Motor neuron (in vitro differentiated cells): ENCODE measurements at regions not wholly inside any gene's neighbourhood (a gene's known extent, or its start where the extent isn't known, plus 50 kb on each side); places are given as distances from the start of the nearest gene placed in this dataset.

Experiments
- ATAC-seq, 8 experiments: fragments of 200-7000 bp; cut with Tn5 transposase; replicated peaks in 6 of 8; 2 replicates each; pipeline ENCODE4 v1.8.0; 2021; ENCODE audit warnings: mild to moderate bottlenecking in 8 of 8, moderate library complexity in 8 of 8
- H3K27ac ChIP-seq, 2 donors: fragments of 250-450 bp; sonication (Bioruptor Pico); 2 replicates each; pipeline ENCODE4 v1.9.0; 2021; ENCODE audit warnings: antibody characterized with exemption in 2 of 2, mild to moderate bottlenecking in 2 of 2, moderate library complexity in 1 of 2
- H3K4me1 ChIP-seq, 2 donors: fragments of 250-450 bp; sonication (Bioruptor Pico); replicated peaks in 1 of 2; 2 replicates each; pipeline ENCODE4 v1.6.1; 2021; ENCODE audit warnings: antibody characterized with exemption in 2 of 2, mild to moderate bottlenecking in 2 of 2, moderate library complexity in 1 of 2
- H3K4me3 ChIP-seq, 5 donors: fragments of 250-450 bp; sonication (Bioruptor Pico); 2 replicates each; pipeline ENCODE4 v1.9.0; 2021; ENCODE audit warnings: antibody characterized with exemption in 5 of 5, mild to moderate bottlenecking in 5 of 5, moderate library complexity in 4 of 5
- WGBS, 10 experiments: fragments of 450-650 bp; shearing (Covaris generic); methylation state at CpG; one replicate each; pipeline ENCODE4 v1.0.0; 2022; 5-methylcytosine and 5-hydroxymethylcytosine counted together
- in situ Hi-C, 9 experiments: fragments of 400-800 bp; cut with MboI; loops; one replicate each; pipeline ENCODE4 v1.15.0; 2021; ENCODE audit warnings: low sequenced_read_pairs in 9 of 9, low pct_unique_long_range_greater_than_20kb in 2 of 9; ENCODE audit not compliant: unreplicated experiment in 9 of 9

DNA sequence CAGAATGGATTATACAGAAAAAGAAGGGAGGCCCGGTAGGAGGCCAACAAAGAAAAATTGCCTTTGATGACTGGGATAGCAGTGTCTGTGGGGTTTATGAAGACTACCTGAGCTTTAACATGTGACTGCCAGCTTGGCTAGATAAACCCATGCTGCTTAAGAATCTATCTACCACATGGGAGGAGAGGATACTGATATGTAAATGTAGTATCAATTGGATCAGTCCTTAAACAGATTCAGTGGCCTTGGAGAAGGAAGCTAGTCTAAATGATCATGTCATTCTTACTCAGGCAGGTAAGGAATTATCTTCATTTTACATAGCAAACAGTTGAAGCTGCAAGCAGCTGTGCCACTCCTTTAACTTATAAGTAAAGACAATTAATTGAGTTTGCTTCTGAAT, 50.0 kb upstream of the SYNPR start:
- in situ Hi-C loops = loop anchor here in 5 of 9 experiments (25.0 kb wide), 2 partner anchors 566 to 891 kb away; no protein-coding TSS in a partner anchor
- no peak for ATAC-seq
- Histone ChIP-seq H3K4me3 (no peak overlapping the region), H3K27ac (no peak overlapping the region), H3K4me1 (peaks cover 0 to 9% of the 10 kb centered on the region in 2 donors)
- WGBS, 10 experiments = 17 to 100% (median 46%) methylated on average over 1 of the region's 1 CpG; no CpG with 5 or more reads in 4 of the 10 experiments
